ENCODE measurements at regions not wholly inside any gene's neighbourhood (a gene's known extent, or its start where the extent isn't known, plus 50 kb on each side); places are given as distances from the start of the nearest gene placed in this dataset.

DNA sequence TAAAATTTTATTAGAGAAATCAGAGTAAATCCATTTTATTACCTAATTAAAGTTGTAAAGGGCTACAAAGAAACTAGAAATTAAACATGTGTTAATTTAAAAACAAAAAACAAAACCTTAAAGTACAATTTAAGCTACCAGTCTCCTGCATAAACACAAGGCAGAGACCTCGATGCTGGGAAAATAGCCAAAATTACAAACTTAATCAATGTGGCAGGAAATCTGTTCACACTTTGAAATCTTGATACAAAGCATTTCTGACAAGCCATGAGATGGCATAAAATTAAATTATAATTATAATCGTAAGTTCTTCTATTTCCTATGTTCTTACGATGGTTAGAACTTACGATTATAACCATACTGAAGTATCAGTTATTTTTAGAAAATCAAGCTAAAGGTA lies 158.0 kb upstream of the FREM1 start:
- H3K27ac ChIP-seq (ENCODE audit: low read depth in 2 of 2, low read length in 1 of 2) = no peak overlapping the region
- no peaks in the 10 kb centered on the region for H3K9me3 ChIP-seq
- H3F3A ChIP-seq (replicated peaks; ENCODE audit: insufficient read depth) = no peaks in the 10 kb centered on the region
- no peak for TF ChIP-seq SIN3A (IDR thresholded peaks at IDR 0.05; ENCODE audit: borderline replicate concordance, low read depth, low read length)
- TF ChIP-seq EP300 (IDR thresholded peaks at IDR 0.05; ENCODE audit: borderline replicate concordance in 1 of 2, low read depth in 1 of 2, low read length in 1 of 2) = no peak
- TF ChIP-seq NFIC (IDR thresholded peaks at IDR 0.05; ENCODE audit: borderline replicate concordance) = no peak
- no peak for TF ChIP-seq RFX5 (IDR thresholded peaks at IDR 0.05; ENCODE audit: low read length)
- TF ChIP-seq, protein P1, sequence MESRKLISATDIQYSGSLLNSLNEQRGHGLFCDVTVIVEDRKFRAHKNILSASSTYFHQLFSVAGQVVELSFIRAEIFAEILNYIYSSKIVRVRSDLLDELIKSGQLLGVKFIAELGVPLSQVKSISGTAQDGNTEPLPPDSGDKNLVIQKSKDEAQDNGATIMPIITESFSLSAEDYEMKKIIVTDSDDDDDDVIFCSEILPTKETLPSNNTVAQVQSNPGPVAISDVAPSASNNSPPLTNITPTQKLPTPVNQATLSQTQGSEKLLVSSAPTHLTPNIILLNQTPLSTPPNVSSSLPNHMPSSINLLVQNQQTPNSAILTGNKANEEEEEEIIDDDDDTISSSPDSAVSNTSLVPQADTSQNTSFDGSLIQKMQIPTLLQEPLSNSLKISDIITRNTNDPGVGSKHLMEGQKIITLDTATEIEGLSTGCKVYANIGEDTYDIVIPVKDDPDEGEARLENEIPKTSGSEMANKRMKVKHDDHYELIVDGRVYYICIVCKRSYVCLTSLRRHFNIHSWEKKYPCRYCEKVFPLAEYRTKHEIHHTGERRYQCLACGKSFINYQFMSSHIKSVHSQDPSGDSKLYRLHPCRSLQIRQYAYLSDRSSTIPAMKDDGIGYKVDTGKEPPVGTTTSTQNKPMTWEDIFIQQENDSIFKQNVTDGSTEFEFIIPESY (IDR thresholded peaks at IDR 0.05; ENCODE audit: borderline replicate concordance, low read depth) = no peak
- TF ChIP-seq NRF1 (IDR thresholded peaks at IDR 0.05; ENCODE audit: low read depth, low read length) = no peak
- TF ChIP-seq, protein P2, sequence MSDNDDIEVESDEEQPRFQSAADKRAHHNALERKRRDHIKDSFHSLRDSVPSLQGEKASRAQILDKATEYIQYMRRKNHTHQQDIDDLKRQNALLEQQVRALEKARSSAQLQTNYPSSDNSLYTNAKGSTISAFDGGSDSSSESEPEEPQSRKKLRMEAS (IDR thresholded peaks at IDR 0.05; ENCODE audit: low read depth) = no peak
- TF ChIP-seq, protein P3, sequence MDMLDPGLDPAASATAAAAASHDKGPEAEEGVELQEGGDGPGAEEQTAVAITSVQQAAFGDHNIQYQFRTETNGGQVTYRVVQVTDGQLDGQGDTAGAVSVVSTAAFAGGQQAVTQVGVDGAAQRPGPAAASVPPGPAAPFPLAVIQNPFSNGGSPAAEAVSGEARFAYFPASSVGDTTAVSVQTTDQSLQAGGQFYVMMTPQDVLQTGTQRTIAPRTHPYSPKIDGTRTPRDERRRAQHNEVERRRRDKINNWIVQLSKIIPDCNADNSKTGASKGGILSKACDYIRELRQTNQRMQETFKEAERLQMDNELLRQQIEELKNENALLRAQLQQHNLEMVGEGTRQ (IDR thresholded peaks at IDR 0.05; ENCODE audit: borderline replicate concordance, low read depth, low read length) = no peak
- no peak for TF ChIP-seq ELF1 (IDR thresholded peaks at IDR 0.05)
- TF ChIP-seq YY1 (IDR thresholded peaks at IDR 0.05; ENCODE audit: low read depth) = no peak
- TF ChIP-seq TAF1 (IDR thresholded peaks at IDR 0.05; ENCODE audit: borderline replicate concordance, low read depth, low read length) = no peak
- TF ChIP-seq POLR2AphosphoS5 (IDR thresholded peaks at IDR 0.05; ENCODE audit: low read depth, low read length) = no peak
- no peak for DNase-seq
- no peaks in the 10 kb centered on the region; a peak in 1 of 4 replicates for H3K4me1 ChIP-seq (ENCODE audit: control insufficient read depth in 1 of 2, insufficient read depth in 2 of 2, low read depth in 1 of 2, low read length in 1 of 2)
- no peak overlapping the region for H3K4me3 ChIP-seq (ENCODE audit: low read depth in 2 of 2, low read length in 1 of 2)
- no peak overlapping the region for H2AFZ ChIP-seq (ENCODE audit: low read depth)
- H3K36me3 ChIP-seq (replicated peaks in 1 of 2; ENCODE audit: control insufficient read depth in 1 of 2, insufficient read depth in 2 of 2, low read length in 1 of 2) = no peaks in the 10 kb centered on the region
- ChIA-PET CTCF (interaction anchor here (0.7 kb wide), 1 partner anchor 131 kb away, joined by 3 read pairs; no protein-coding TSS in a partner anchor), POLR2A (interaction anchor here (0.6 kb wide), 1 partner anchor 75 kb away, joined by 3 read pairs; no protein-coding TSS in a partner anchor)
- no peaks in the 10 kb centered on the region for H3K9me2 ChIP-seq
- no peaks in the 10 kb centered on the region for H3K79me2 ChIP-seq (ENCODE audit: insufficient read depth)
- WGBS (ENCODE audit: low lambda C conversion rate) = 61% methylated on average over 4 of the region's 4 CpGs
- no peak overlapping the region for H3K4me2 ChIP-seq
- no peaks in the 10 kb centered on the region for H3K27me3 ChIP-seq (ENCODE audit: insufficient read depth)
- H4K20me1 ChIP-seq (ENCODE audit: insufficient read depth) = no peaks in the 10 kb centered on the region
- H3K9ac ChIP-seq = no peak overlapping the region

DNA sequence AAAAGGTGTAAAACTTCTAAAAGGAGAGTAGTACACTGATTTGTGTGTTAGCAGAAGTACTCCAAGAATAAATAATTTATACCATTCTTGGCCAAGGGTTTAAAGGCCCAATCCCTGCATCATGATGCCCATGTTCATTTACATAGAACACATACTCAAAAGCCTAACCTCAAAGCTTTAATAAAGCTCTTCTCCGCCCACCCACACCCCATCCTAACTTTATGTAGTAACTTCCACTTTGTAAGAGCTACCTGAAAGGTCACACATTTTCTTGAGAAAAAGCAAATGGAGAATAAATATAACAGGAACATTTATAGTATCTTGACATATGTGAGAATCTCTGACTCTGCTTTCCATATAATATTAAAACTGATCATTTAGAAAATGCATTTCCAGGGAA lies 148.8 kb upstream of the FREM1 start:
- Histone ChIP-seq H2AFZ (ENCODE audit: low read depth) (no peak overlapping the region), H3K4me2 (no peak overlapping the region), H3K36me3 (replicated peaks in 1 of 2; ENCODE audit: control insufficient read depth in 1 of 2, insufficient read depth in 2 of 2, low read length in 1 of 2) (no peaks in the 10 kb centered on the region), H3K27ac (ENCODE audit: low read depth in 2 of 2, low read length in 1 of 2) (no peak overlapping the region), H3K27me3 (ENCODE audit: insufficient read depth) (no peaks in the 10 kb centered on the region), H3K9me3 (no peaks in the 10 kb centered on the region), H3K9ac (no peak overlapping the region), H3F3A (replicated peaks; ENCODE audit: insufficient read depth) (no peaks in the 10 kb centered on the region), H3K9me2 (no peaks in the 10 kb centered on the region), H3K4me3 (ENCODE audit: low read depth in 2 of 2, low read length in 1 of 2) (no peak overlapping the region), H4K20me1 (ENCODE audit: insufficient read depth) (no peaks in the 10 kb centered on the region), H3K4me1 (ENCODE audit: control insufficient read depth in 1 of 2, insufficient read depth in 2 of 2, low read depth in 1 of 2, low read length in 1 of 2) (no peaks in the 10 kb centered on the region), H3K79me2 (ENCODE audit: insufficient read depth) (no peaks in the 10 kb centered on the region)
- ChIA-PET POLR2A (no interaction called here), CTCF (no interaction called here)
- DNase-seq = no peak
- TF ChIP-seq TAF1 (IDR thresholded peaks at IDR 0.05; ENCODE audit: borderline replicate concordance, low read depth, low read length) (no peak), SIN3A (IDR thresholded peaks at IDR 0.05; ENCODE audit: borderline replicate concordance, low read depth, low read length) (no peak), EP300 (IDR thresholded peaks at IDR 0.05; ENCODE audit: borderline replicate concordance in 1 of 2, low read depth in 1 of 2, low read length in 1 of 2) (no peak), GABPA (IDR thresholded peaks at IDR 0.05; ENCODE audit: low read depth) (no peak), NRF1 (IDR thresholded peaks at IDR 0.05; ENCODE audit: low read depth, low read length) (no peak)
- TF ChIP-seq, protein P4, sequence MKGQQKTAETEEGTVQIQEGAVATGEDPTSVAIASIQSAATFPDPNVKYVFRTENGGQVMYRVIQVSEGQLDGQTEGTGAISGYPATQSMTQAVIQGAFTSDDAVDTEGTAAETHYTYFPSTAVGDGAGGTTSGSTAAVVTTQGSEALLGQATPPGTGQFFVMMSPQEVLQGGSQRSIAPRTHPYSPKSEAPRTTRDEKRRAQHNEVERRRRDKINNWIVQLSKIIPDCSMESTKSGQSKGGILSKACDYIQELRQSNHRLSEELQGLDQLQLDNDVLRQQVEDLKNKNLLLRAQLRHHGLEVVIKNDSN (IDR thresholded peaks at IDR 0.05; ENCODE audit: borderline replicate concordance, low read depth) = no peak
- TF ChIP-seq, protein P1 (IDR thresholded peaks at IDR 0.05; ENCODE audit: borderline replicate concordance, low read depth) = no peak
- WGBS (ENCODE audit: low lambda C conversion rate) = 60% methylated on average over 1 of the region's 1 CpG

Data from SK-N-SH (cell line).